Smooth muscle cell (in vitro differentiated cells): ENCODE measurements at regions not wholly inside any gene's neighbourhood (a gene's known extent, or its start where the extent isn't known, plus 50 kb on each side); places are given as distances from the start of the nearest gene placed in this dataset.

Experiments used
- DNase-seq: peaks from one replicate; lab custom pipeline; 2025; ENCODE audit not compliant: unreplicated experiment; lab: John Stamatoyannopoulos, UW
- H2AFZ ChIP-seq: fragments of 200-600 bp; sonication (generic); 2 replicates; pipeline ENCODE4 v1.6.0; 2016; ENCODE audit warnings: antibody characterized with exemption, low read depth, mild to moderate bottlenecking
- H3F3A ChIP-seq: fragments of 200-600 bp; sonication (generic); 2 replicates; pipeline ENCODE4 v1.6.0; 2017; ENCODE audit warnings: antibody characterized with exemption, low read depth
- H3K27ac ChIP-seq: fragments of 200-600 bp; sonication (generic); 2 replicates; pipeline ENCODE4 v1.5.1; 2016; ENCODE audit warnings: low read depth, mild to moderate bottlenecking
- H3K27me3 ChIP-seq: fragments of 200-600 bp; sonication (generic); 2 replicates; pipeline ENCODE4 v1.6.1; 2016; ENCODE audit warnings: low read depth, mild to moderate bottlenecking
- H3K36me3 ChIP-seq: fragments of 200-600 bp; sonication (generic); 2 replicates; pipeline ENCODE4 v1.5.1; 2016; ENCODE audit warnings: low read depth
- H3K4me1 ChIP-seq: fragments of 200-600 bp; sonication (generic); 2 replicates; pipeline ENCODE4 v1.5.1; 2016; ENCODE audit warnings: low read depth
- H3K4me2 ChIP-seq: fragments of 200-600 bp; sonication (generic); 2 replicates; pipeline ENCODE4 v1.6.0; 2016; ENCODE audit warnings: mild to moderate bottlenecking
- H3K4me3 ChIP-seq: fragments of 200-600 bp; sonication (generic); 2 replicates; pipeline ENCODE4 v1.5.1; 2016; ENCODE audit warnings: mild to moderate bottlenecking
- H3K79me2 ChIP-seq: fragments of 200-600 bp; sonication (generic); 2 replicates; pipeline ENCODE4 v1.6.0; 2016; ENCODE audit warnings: low read depth, mild to moderate bottlenecking
- H3K9ac ChIP-seq: fragments of 200-600 bp; sonication (generic); 2 replicates; pipeline ENCODE4 v1.6.0; 2016; ENCODE audit warnings: low read depth
- H3K9me3 ChIP-seq: fragments of 200-600 bp; sonication (generic); replicated peaks from 2 replicates; pipeline ENCODE4 v1.5.1; 2016; ENCODE audit warnings: low read depth
- H4K20me1 ChIP-seq: fragments of 200-600 bp; sonication (generic); 2 replicates; pipeline ENCODE4 v1.6.0; 2016; ENCODE audit warnings: low read depth
- CTCF ChIP-seq: fragments of 200-600 bp; sonication (generic); IDR thresholded peaks from 2 replicates; pipeline ENCODE4 v1.5.1; 2017; ENCODE audit warnings: borderline replicate concordance, mild to moderate bottlenecking, antibody characterized with exemption; ENCODE audit not compliant: insufficient read depth, poor library complexity, severe bottlenecking
- WGBS: methylation state at CpG from one replicate; pipeline ENCODE4 v1.1.7; 2016; ENCODE audit warnings: low lambda C conversion rate; 5-methylcytosine and 5-hydroxymethylcytosine counted together

GRCh38 chr2:33958591-33958990, 359.5 kb upstream of the FAM98A start:
- 63% methylated on average over 5 of the region's 5 CpGs for WGBS
- H3F3A ChIP-seq = no peaks in the 10 kb centered on the region
- no peaks in the 10 kb centered on the region for H3K4me1 ChIP-seq
- H3K4me2 ChIP-seq = no peak overlapping the region
- no peak overlapping the region for H3K27ac ChIP-seq
- H3K4me3 ChIP-seq = no peak overlapping the region
- H3K36me3 ChIP-seq = no peaks in the 10 kb centered on the region
- DNase-seq = no peak
- H4K20me1 ChIP-seq = no peaks in the 10 kb centered on the region
- H2AFZ ChIP-seq = no peak overlapping the region
- no peaks in the 10 kb centered on the region for H3K9me3 ChIP-seq
- no peaks in the 10 kb centered on the region for H3K27me3 ChIP-seq
- no peaks in the 10 kb centered on the region for H3K79me2 ChIP-seq
- H3K9ac ChIP-seq = no peak overlapping the region
- TF ChIP-seq CTCF = no peak

GRCh38 chr2:33949371-33949770, 350.3 kb upstream of the FAM98A start:
- Histone ChIP-seq H2AFZ (no peak overlapping the region), H3F3A (no peaks in the 10 kb centered on the region), H3K4me2 (no peak overlapping the region), H3K27me3 (no peaks in the 10 kb centered on the region), H3K4me1 (no peaks in the 10 kb centered on the region), H3K9me3 (no peaks in the 10 kb centered on the region), H3K27ac (no peak overlapping the region), H3K79me2 (no peaks in the 10 kb centered on the region), H4K20me1 (no peaks in the 10 kb centered on the region), H3K4me3 (no peak overlapping the region), H3K9ac (no peak overlapping the region), H3K36me3 (no peaks in the 10 kb centered on the region)
- no peak for DNase-seq
- no peak for TF ChIP-seq CTCF

DNA sequence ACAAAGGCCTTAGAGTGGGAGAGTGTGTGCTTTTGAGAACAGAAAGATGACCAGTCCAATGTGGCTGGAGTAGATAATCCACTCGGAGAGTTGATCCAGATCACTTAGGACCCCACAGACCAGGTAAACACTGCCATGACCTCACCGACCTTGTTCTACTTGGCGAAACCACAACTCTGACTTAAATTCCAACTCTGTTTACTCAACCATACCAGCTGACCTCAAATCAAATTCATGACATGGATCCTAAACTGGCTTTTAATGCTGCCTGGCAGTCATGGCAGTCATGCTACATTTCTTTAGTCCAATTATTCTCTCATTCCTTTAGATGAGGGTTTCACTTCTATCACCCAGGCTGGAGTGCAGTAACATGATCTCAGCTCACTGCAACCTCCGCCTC, 347.1 kb upstream of the FAM98A start:
- no peaks in the 10 kb centered on the region for H3K9me3 ChIP-seq
- no peaks in the 10 kb centered on the region for H3K36me3 ChIP-seq
- no peak overlapping the region for H3K4me2 ChIP-seq
- H3K27ac ChIP-seq = no peak overlapping the region
- no peak overlapping the region for H2AFZ ChIP-seq
- H3K4me1 ChIP-seq = no peaks in the 10 kb centered on the region
- no peaks in the 10 kb centered on the region for H3K27me3 ChIP-seq
- DNase-seq = no peak
- H3K9ac ChIP-seq = no peak overlapping the region
- H3K4me3 ChIP-seq = no peak overlapping the region
- TF ChIP-seq CTCF = no peak
- H3F3A ChIP-seq = no peaks in the 10 kb centered on the region
- WGBS = 71% methylated on average over 4 of the region's 4 CpGs
- H4K20me1 ChIP-seq = no peaks in the 10 kb centered on the region
- H3K79me2 ChIP-seq = no peaks in the 10 kb centered on the region

DNA sequence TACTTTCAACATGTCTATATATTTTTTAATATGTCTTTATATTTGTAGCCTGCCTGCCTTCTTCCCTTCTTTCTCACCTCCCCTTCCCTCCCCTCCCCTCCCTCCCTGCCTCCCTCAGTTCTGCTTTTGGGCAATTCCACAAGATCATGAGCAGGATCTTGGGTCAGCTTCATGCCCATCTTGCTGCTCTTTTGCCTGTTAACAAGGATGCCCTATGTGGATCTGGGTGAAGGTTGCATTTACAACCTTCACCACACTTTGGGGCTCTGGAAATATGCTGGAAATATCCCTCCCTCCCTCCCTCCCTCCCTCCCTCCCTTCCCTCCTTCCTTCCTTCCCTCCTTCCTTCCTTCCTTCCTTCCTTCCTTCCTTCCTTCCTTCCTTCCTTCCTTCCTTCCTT, 334.1 kb upstream of the FAM98A start:
- no peaks in the 10 kb centered on the region for H3K36me3 ChIP-seq
- no peak overlapping the region for H2AFZ ChIP-seq
- H3F3A ChIP-seq = no peaks in the 10 kb centered on the region
- no peaks in the 10 kb centered on the region for H3K9me3 ChIP-seq
- H4K20me1 ChIP-seq = no peaks in the 10 kb centered on the region
- no peak overlapping the region for H3K4me2 ChIP-seq
- no peaks in the 10 kb centered on the region for H3K27me3 ChIP-seq
- H3K4me3 ChIP-seq = no peak overlapping the region
- H3K9ac ChIP-seq = no peak overlapping the region
- TF ChIP-seq CTCF = no peak
- no peak overlapping the region for H3K27ac ChIP-seq
- no peak for DNase-seq
- H3K4me1 ChIP-seq = no peaks in the 10 kb centered on the region
- no peaks in the 10 kb centered on the region for H3K79me2 ChIP-seq
